Muscle layer of colon (tissue), 2 donors: ENCODE measurements at regions not wholly inside any gene's neighbourhood (a gene's known extent, or its start where the extent isn't known, plus 50 kb on each side); places are given as distances from the start of the nearest gene placed in this dataset.

ENCODE experiments used
- H3K27ac ChIP-seq: one replicate; pipeline ENCODE4 v1.7.0; 2013; ENCODE audit warnings: low read depth, mild to moderate bottlenecking, low read length, moderate library complexity
- H3K27me3 ChIP-seq, 2 donors: one replicate each; pipeline ENCODE4 v1.7.0; 2013; ENCODE audit warnings: low read length in 2 of 2, mild to moderate bottlenecking in 2 of 2; ENCODE audit not compliant: insufficient read depth in 2 of 2, control insufficient read depth in 1 of 2
- H3K36me3 ChIP-seq: one replicate; pipeline ENCODE4 v1.7.0; 2013; ENCODE audit warnings: mild to moderate bottlenecking, low read length; ENCODE audit not compliant: insufficient read depth
- H3K4me1 ChIP-seq: one replicate; pipeline ENCODE4 v1.7.0; 2013; ENCODE audit warnings: mild to moderate bottlenecking, low read length; ENCODE audit not compliant: insufficient read depth
- H3K4me3 ChIP-seq, 2 donors: one replicate each; pipeline ENCODE4 v1.7.0; 2013; ENCODE audit warnings: low read length in 2 of 2, low read depth in 1 of 2, mild to moderate bottlenecking in 1 of 2, moderate library complexity in 1 of 2
- H3K9ac ChIP-seq: one replicate; pipeline ENCODE4 v1.7.0; 2013; ENCODE audit warnings: low read length
- H3K9me3 ChIP-seq: one replicate; pipeline ENCODE4 v1.7.0; 2013; ENCODE audit warnings: mild to moderate bottlenecking, low read length
- donor health status: abdominal sarcoma.
- donor health status: Adenocarcinoma of cecum.

DNA sequence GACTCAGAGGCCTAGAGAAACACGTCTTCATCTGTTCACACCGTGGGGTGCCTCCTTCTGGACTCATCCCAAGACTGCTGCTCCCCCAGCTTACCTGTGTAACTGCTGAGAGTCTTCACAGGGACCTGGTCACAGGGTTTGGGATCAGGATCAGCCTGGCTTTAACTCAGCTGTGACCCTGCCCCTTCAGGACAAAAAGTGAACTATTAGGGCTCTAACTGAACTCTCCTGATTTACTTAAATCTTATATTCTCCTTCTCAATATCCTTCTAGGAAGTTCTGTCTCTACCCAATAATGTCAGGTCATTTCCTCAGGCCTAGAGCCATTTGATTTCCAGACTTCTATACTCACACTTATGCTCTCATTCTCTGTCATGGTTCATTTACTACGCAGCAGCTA, 108.4 kb downstream of the ZNF280B start:
- no peaks in the 10 kb centered on the region for H3K9me3 ChIP-seq
- no peak overlapping the region for H3K27ac ChIP-seq
- no peaks in the 10 kb centered on the region for H3K36me3 ChIP-seq
- H3K27me3 ChIP-seq = no peaks in the 10 kb centered on the region
- H3K4me1 ChIP-seq = no peaks in the 10 kb centered on the region
- no peak overlapping the region for H3K4me3 ChIP-seq
- H3K9ac ChIP-seq = no peak overlapping the region

DNA sequence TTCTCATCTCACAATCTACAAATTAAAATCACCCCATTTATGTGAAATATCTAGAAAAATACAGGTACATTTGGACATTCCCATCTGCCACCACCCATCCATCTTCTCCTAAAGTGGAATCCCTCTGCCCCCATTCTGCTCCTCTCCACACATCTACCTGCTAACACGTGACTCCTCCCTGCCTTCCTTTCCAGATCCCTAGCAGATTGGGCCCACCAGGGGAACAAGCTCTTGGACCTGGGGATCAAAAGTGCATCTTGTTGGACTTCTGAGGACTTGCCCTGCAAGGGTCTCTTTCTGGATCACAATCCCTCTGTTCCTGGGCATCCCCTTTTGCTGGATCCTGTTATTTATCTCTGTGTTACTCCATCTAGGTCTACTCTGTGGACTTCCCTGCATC, 107.6 kb downstream of the ZNF280B start:
- no peak overlapping the region for H3K9ac ChIP-seq
- no peak overlapping the region for H3K4me3 ChIP-seq
- H3K27ac ChIP-seq = no peak overlapping the region
- H3K27me3 ChIP-seq = no peaks in the 10 kb centered on the region
- no peaks in the 10 kb centered on the region for H3K9me3 ChIP-seq
- H3K4me1 ChIP-seq = no peaks in the 10 kb centered on the region
- H3K36me3 ChIP-seq = no peaks in the 10 kb centered on the region

DNA sequence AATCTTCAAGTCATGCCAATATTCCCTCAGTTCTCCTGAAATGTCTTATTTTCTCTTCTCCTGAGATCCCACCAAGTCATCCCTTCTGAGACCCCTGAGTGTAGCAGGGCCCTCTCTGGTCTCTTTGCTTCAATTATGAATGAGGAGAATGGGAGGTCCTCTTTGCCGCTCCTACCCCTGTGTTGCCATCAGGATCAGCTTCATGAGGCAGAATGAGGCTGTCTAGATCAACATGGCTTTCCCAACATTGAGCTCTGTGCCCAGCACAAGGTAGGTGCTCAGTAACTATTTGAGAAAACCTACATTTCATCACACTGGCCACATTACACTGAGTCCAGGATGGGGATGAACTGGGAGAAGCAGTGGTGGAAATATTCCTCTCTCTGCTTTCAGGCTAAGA, 107.2 kb downstream of the ZNF280B start:
- Histone ChIP-seq H3K27me3 (no peaks in the 10 kb centered on the region), H3K9me3 (no peaks in the 10 kb centered on the region), H3K9ac (no peak overlapping the region), H3K4me3 (no peak overlapping the region), H3K27ac (no peak overlapping the region), H3K36me3 (no peaks in the 10 kb centered on the region), H3K4me1 (no peaks in the 10 kb centered on the region)

DNA sequence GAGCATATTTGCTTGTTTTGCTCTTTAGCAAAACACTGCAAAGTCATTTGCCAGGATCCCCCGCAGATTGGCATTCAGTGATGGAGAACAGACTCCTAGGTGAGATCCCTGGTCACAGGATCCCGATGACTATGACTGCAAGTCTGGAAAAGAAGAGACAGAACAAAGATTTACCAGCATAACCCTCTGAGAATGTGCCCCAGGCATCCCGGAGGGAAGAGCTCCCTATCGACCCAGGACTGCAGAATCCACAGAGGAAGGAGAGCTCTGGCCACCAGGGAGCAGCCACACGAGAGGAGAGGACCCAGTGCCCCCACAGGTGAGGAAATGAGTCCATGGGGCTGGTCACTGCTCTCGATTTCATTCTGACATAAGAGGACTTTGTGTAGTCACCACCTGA, 105.2 kb downstream of the ZNF280B start:
- H3K27me3 ChIP-seq = no peaks in the 10 kb centered on the region
- H3K4me1 ChIP-seq = no peaks in the 10 kb centered on the region
- no peaks in the 10 kb centered on the region for H3K36me3 ChIP-seq
- H3K9me3 ChIP-seq = no peaks in the 10 kb centered on the region
- H3K9ac ChIP-seq = no peak overlapping the region
- no peak overlapping the region for H3K27ac ChIP-seq
- H3K4me3 ChIP-seq = no peak overlapping the region

DNA sequence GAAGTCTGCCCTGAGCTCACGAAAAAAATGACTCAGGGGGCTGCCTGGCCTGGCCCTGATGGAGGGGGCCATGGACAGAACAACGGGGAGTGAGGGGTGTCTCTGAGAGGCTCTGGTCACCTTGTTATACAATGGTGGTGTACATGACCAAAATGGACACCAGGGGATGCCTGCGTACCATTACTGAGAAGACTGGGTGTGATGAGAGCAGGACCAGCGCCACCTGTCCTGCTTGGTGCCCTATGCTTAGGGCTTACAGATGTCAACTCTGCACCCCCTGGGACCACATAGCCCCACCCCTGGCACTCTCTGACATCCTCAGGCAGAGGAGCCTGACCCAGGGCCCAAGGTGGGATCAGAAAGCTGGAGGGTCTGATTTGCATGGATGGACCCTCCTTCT, 104.8 kb downstream of the ZNF280B start:
- no peaks in the 10 kb centered on the region for H3K4me1 ChIP-seq

DNA sequence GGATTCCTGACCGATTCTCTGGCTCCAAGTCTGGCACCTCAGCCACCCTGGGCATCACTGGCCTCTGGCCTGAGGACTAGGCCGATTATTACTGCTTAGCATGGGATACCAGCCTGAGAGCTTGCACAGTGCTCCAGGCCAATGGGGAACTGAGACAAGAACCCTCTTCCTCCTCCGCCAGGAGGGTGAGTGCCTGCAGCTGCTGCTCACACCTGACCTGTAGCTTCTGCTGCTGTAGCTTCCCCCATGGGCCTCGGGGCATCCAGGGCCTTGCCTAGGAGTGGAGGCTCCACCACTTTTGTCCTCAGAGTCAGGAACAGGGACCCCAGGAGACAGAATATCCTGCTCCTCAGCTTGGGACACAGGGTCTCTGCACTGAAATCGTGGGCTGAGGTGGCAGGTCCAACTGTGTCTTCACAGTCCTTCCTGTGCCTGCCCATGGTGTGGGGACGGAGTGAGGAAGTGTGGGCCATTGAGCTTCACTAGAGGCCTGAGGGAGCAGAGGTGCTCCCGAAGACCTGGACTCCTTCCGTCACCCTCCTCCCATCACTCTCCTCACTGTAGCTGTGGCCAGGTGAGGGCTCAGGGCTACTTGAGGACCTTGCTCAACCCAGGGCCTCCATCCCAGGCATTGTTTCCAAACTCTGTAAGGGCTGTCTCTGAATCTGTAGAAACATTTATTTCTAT, 103.8 kb downstream of the ZNF280B start:
- H3K9me3 ChIP-seq = no peaks in the 10 kb centered on the region
- no peak overlapping the region for H3K9ac ChIP-seq
- no peaks in the 10 kb centered on the region for H3K36me3 ChIP-seq
- H3K4me3 ChIP-seq = no peak overlapping the region
- H3K4me1 ChIP-seq = no peaks in the 10 kb centered on the region
- peaks cover 0 to 11% of the 10 kb centered on the region in 2 donors for H3K27me3 ChIP-seq
- H3K27ac ChIP-seq = no peak overlapping the region

More for the DNA sequence above, 104.8 kb downstream of the ZNF280B start:
- Histone ChIP-seq H3K27ac (no peak overlapping the region), H3K9me3 (no peaks in the 10 kb centered on the region), H3K4me3 (no peak overlapping the region), H3K9ac (no peak overlapping the region), H3K27me3 (peaks cover 0 to 3% of the 10 kb centered on the region in 2 donors), H3K36me3 (no peaks in the 10 kb centered on the region)

DNA sequence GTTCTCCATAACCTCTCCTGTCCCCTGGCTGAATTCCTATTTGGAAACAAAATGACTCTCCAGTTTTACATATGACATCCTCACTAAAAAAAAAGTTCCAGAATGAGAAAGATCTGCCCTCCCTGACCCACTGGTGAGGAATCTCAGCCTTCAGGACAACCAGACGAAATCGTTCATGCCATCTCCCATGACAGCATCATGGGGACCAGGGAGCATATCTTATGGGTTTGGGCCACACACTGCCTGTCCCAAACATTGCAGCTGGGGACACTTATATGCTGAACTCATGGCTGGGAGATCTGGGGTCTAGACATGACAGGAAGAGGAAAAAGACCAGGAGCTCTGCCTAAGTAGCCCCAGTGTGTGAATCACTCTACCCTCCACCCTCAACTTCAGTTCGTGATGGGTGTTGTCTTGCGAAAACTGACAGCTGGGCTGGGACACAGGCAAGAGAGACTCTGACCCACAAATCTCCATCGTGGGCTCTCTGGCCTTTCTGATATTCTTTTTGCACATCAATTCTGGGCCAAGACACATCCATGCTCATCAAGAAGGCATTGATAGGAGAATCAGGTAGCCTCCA, 102.0 kb downstream of the ZNF280B start:
- no peak overlapping the region for H3K4me3 ChIP-seq
- H3K4me1 ChIP-seq = no peaks in the 10 kb centered on the region
- H3K36me3 ChIP-seq = no peaks in the 10 kb centered on the region
- H3K9me3 ChIP-seq = no peaks in the 10 kb centered on the region
- H3K27me3 ChIP-seq = peaks cover 0 to 11% of the 10 kb centered on the region in 2 donors
- no peak overlapping the region for H3K27ac ChIP-seq
- no peak overlapping the region for H3K9ac ChIP-seq

DNA sequence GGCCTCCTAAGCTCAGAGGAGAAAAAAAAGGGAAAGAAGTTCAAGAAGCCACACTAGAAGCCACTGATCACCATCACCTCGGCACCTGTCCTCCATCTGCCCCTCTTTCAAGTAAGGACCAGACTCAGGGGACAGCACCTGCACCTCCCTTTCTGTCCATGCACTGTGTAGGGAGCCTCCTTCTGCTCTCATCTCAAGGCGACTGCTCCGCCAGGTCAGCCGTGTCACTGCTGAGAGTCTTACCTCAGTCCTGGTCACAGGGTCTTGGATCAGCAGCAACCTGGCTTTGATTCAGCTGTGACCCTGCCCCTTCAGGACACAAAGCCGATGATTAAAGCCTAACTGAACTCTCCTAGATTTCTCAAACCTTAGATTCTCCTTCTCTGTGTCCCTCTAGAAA, 101.5 kb downstream of the ZNF280B start:
- H3K27me3 ChIP-seq = peaks cover 0 to 11% of the 10 kb centered on the region in 2 donors
- H3K27ac ChIP-seq = no peak overlapping the region
- H3K36me3 ChIP-seq = no peaks in the 10 kb centered on the region
- H3K9me3 ChIP-seq = no peaks in the 10 kb centered on the region
- H3K4me3 ChIP-seq = no peak overlapping the region
- H3K4me1 ChIP-seq = no peaks in the 10 kb centered on the region
- no peak overlapping the region for H3K9ac ChIP-seq

DNA sequence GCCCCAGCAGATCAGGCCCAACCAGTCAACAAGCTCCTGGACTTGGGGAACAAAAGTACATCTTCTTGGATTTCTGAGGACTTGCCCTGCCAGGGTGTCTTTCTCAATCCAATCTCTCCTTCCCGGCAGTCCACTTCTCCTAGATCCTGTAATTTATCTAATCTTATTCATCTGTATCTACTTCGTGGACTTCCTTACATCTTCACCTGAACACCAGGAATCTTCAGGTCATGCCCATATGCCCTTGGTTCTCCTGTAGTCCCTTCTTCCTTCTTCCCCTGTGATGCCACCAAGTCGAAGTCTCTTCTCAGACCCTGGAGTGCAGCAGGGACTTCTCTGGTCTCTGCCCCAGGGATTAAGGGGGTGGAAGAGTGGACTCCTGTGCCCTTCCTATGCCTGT, 100.3 kb downstream of the ZNF280B start:
- peaks cover 0 to 11% of the 10 kb centered on the region in 2 donors for H3K27me3 ChIP-seq
- H3K27ac ChIP-seq = no peak overlapping the region
- H3K4me1 ChIP-seq = no peaks in the 10 kb centered on the region
- H3K9me3 ChIP-seq = no peaks in the 10 kb centered on the region
- H3K9ac ChIP-seq = no peak overlapping the region
- no peak overlapping the region for H3K4me3 ChIP-seq
- no peaks in the 10 kb centered on the region for H3K36me3 ChIP-seq

DNA sequence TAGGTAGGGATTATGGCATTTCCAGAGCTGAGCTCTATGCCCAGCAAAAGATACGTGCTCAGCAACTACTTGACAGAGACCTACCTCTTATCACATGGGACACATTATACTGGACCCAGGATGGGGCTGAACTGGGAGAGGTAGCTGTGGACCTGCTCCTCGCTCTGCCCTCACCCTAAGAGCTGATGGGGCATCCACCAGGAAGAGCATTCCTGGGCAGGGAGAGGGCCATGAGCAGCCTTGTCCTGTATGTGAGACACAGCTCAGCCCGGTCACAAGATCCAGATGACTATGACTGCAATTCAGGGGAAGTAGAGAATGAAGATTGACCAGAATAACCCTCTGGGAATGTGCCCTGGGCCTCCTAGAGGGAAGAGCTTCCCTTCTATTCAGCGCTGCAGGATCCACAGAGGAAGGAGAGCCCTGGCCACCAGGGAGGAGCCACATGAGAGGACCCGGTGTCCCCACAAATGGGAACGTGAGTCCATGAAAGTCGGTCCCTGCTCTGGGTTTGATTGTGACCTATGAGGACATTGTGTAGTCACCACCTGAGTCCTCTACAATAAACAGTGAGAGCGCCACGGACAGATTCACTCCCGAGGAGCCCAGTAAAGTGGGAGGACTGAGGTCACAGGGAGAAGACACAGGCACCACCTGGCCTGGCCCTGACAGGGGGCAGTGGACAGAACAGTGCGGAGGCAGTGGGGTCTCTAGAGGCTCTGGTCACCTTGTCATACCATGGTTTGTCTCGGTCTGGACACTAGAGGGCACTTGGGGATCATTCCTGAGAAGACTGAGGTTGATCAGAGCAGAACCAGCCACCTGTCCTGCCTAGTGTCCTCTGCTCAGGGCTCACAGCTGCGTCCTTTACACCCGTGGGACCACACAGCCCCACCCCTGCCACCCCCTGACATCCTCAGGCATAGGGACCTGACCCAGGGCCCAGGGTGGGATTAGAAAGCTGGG, 99.5 kb downstream of the ZNF280B start:
- Histone ChIP-seq H3K27ac (no peak overlapping the region), H3K9me3 (no peaks in the 10 kb centered on the region), H3K4me1 (no peaks in the 10 kb centered on the region), H3K36me3 (no peaks in the 10 kb centered on the region), H3K4me3 (no peak overlapping the region), H3K27me3 (peaks cover 0 to 11% of the 10 kb centered on the region in 2 donors), H3K9ac (no peak overlapping the region)

DNA sequence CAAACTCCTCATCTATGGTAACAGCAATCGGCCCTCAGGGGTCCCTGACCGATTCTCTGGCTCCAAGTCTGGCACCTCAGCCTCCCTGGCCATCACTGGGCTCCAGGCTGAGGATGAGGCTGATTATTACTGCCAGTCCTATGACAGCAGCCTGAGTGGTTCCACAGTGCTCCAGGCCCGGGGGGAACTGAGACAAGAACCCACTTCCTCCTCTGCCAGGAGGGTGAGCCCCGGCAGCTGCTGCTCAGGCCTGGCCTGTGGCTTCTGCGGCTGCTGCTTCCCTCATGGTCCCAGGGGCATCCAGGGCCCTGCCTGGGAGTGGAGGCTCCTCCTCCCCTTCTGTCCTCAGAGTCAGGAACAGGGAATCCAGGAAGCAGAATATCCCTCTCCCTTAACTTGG, 98.4 kb downstream of the ZNF280B start:
- Histone ChIP-seq H3K4me3 (no peak overlapping the region), H3K9ac (no peak overlapping the region), H3K27me3 (peaks cover 0 to 16% of the 10 kb centered on the region in 2 donors), H3K27ac (no peak overlapping the region), H3K4me1 (no peaks in the 10 kb centered on the region), H3K36me3 (no peaks in the 10 kb centered on the region), H3K9me3 (no peaks in the 10 kb centered on the region)
